ENCODE measurements at regions not wholly inside any gene's neighbourhood (a gene's known extent, or its start where the extent isn't known, plus 50 kb on each side); places are given as distances from the start of the nearest gene placed in this dataset.

DNA sequence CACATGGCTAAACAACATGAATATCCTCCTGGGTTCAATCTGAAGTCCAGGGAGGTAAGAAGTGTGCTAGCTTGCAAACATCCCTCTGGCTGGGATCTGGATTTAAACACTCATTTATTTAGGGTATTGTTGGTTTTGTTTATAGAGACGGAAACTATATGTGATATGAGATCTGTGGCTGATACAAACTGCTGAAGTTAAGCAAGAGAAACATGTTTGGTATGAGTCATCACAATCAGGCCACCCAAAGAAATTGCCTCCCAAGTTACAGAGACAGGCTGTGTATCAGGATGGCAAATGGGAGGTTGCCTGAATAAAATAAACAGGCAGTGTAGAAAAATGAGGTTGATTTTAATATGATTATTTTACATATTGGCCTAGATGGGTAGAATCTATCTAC, 562.1 kb downstream of the IGSF11 start:
- Histone ChIP-seq H2BK15ac (ENCODE audit: low read length) (no peak overlapping the region), H3K9ac (replicated peaks in 1 of 4; ENCODE audit: extremely low read depth in 1 of 4, low read depth in 3 of 4, low read length in 3 of 4) (no peak overlapping the region), H4K20me1 (replicated peaks in 1 of 2; ENCODE audit: control insufficient read depth in 1 of 2, insufficient read depth in 2 of 2, low read length in 2 of 2) (no peaks in the 10 kb centered on the region), H3K23ac (ENCODE audit: insufficient read length) (no peak overlapping the region), H2AK5ac (ENCODE audit: low read depth, low read length) (no peak overlapping the region), H3K9me3 (ENCODE audit: insufficient read depth in 2 of 2, low read depth in 1 of 2, low read length in 1 of 2) (no peaks in the 10 kb centered on the region), H2AFZ (ENCODE audit: low read length) (no peak overlapping the region; the same call in 1 of the 2 replicates), H3K4me1 (replicated peaks in 1 of 4; ENCODE audit: control insufficient read depth in 3 of 4, insufficient read depth in 4 of 4, low read length in 3 of 4) (no peaks in the 10 kb centered on the region), H3K79me1 (ENCODE audit: low read depth, low read length) (no peaks in the 10 kb centered on the region), H3K36me3 (ENCODE audit: control insufficient read depth in 2 of 4, insufficient read depth in 4 of 4, low read length in 3 of 4) (no peaks in the 10 kb centered on the region; a peak in 1 of 8 replicates), H3K4me3 (ENCODE audit: extremely low read depth in 1 of 4, insufficient read depth in 2 of 4, low read depth in 3 of 4, low read length in 4 of 4) (no peak overlapping the region), H3K27me3 (replicated peaks in 1 of 4; ENCODE audit: control insufficient read depth in 3 of 4, extremely low read depth in 1 of 4, insufficient read depth in 3 of 4, low read length in 3 of 4) (no peaks in the 10 kb centered on the region), H3K4me2 (ENCODE audit: insufficient read depth in 1 of 2, low read depth in 2 of 2, low read length in 2 of 2) (no peak overlapping the region), H3K23me2 (ENCODE audit: low read depth, low read length) (no peaks in the 10 kb centered on the region), H4K8ac (ENCODE audit: extremely low read depth, insufficient read depth, low read length) (no peak overlapping the region), H2BK12ac (ENCODE audit: low read depth, low read length) (no peak overlapping the region), H3K27ac (ENCODE audit: low read depth, low read length) (no peak overlapping the region), H3K79me2 (ENCODE audit: control insufficient read depth in 1 of 2, insufficient read depth in 2 of 2, low read length in 2 of 2) (no peaks in the 10 kb centered on the region), H3K4ac (replicated peaks; ENCODE audit: insufficient read length, low read depth, low read length) (no peak overlapping the region), H3K56ac (replicated peaks; ENCODE audit: insufficient read length, low read depth, low read length) (no peak overlapping the region), H3K18ac (ENCODE audit: extremely low read depth, low read length) (no peak overlapping the region), H4K5ac (ENCODE audit: insufficient read length, low read depth, low read length) (no peak overlapping the region), H2BK5ac (ENCODE audit: low read depth, low read length) (no peak overlapping the region), H2BK20ac (ENCODE audit: low read length) (no peak overlapping the region), H4K91ac (replicated peaks; ENCODE audit: insufficient read length, low read length) (no peak overlapping the region), H2BK120ac (replicated peaks; ENCODE audit: low read depth, low read length) (no peak overlapping the region), H3K14ac (ENCODE audit: insufficient read length) (no peak overlapping the region)
- 100% methylated on average over 1 of the region's 1 CpG; no CpG with 5 or more reads in 1 of the 2 experiments for WGBS, 2 experiments (ENCODE audit: extremely low coverage in 1 of 2, insufficient coverage in 1 of 2, insufficient read length in 1 of 2, insufficient replicate concordance in 2 of 2, low coverage in 1 of 2, low lambda C conversion rate in 2 of 2, missing lambda C conversion rate in 1 of 2)
- ChIA-PET CTCF (ENCODE audit: partially characterized antibody) (interaction anchor here (1.7 kb wide), 1 partner anchor 76 kb away, joined by 4 read pairs; no protein-coding TSS in a partner anchor), POLR2A (ENCODE audit: partially characterized antibody) (no interaction called here)
- DNase-seq (ENCODE audit: low read depth in 1 of 2, low spot score in 2 of 2) (no peak), FAIRE-seq (no peak)
- TF ChIP-seq ATF3 (IDR thresholded peaks at IDR 0.05; ENCODE audit: insufficient read depth, low read depth, low read length) (no peak), YY1 (IDR thresholded peaks at IDR 0.05; ENCODE audit: low read depth, low read length) (no peak), SIX5 (IDR thresholded peaks at IDR 0.05; ENCODE audit: low read depth, low read length) (no peak), TAF7 (optimal IDR thresholded peaks at IDR 0.05; ENCODE audit: borderline replicate concordance, low read depth, low read length) (no peak), RXRA (IDR thresholded peaks at IDR 0.05; ENCODE audit: insufficient read depth, low read depth, low read length) (no peak), RNF2 (IDR thresholded peaks at IDR 0.05; ENCODE audit: borderline replicate concordance, low read depth, low read length, missing control alignments, poor library complexity, severe bottlenecking) (no peak), SIRT6 (IDR thresholded peaks at IDR 0.05; ENCODE audit: low read length) (no peak)
